Pancreas (tissue), 10 donors: ENCODE measurements at regions not wholly inside any gene's neighbourhood (a gene's known extent, or its start where the extent isn't known, plus 50 kb on each side); places are given as distances from the start of the nearest gene placed in this dataset.
A peak's percentile ranks its signal among the peaks of the same experiment; 100 is the strongest.

Experiments
- ATAC-seq, 4 donors: fragments of 200-7000 bp; cut with Tn5 transposase; one replicate each; pipeline versions ENCODE4 v1.8.0 to v1.9.1; 2020; ENCODE audit warnings: mild to moderate bottlenecking in 4 of 4, moderate library complexity in 4 of 4
- DNase-seq, 6 donors: peaks; one replicate each; pipeline ENCODE4 v3.0.0-alpha.2; 2020
- FAIRE-seq: peaks from 2 replicates; lab custom pipeline; 2012; peaks lifted over from hg19 to GRCh38; lab: Jason Lieb, UNC
- H3K27ac ChIP-seq, 4 donors: fragments of 200-600 bp; sonication (generic); 1 replicate in 3 of 4; 2 replicates in 1 of 4; pipeline versions ENCODE4 v1.5.0 to v1.8.0; 2020
- H3K27me3 ChIP-seq, 4 donors: fragments of 200-600 bp; one replicate each; pipeline ENCODE4 v1.8.0; 2021
- H3K36me3 ChIP-seq, 3 donors: fragments of 200-600 bp; sonication (generic) in 1 of 3; one replicate each; pipeline versions ENCODE4 v1.5.0 to v1.8.0; 2020 to 2021
- H3K4me1 ChIP-seq, 3 donors: fragments of 200-600 bp; one replicate each; pipeline ENCODE4 v1.8.0; 2021
- H3K4me3 ChIP-seq, 4 donors: fragments of 200-600 bp; sonication (generic) in 2 of 4; one replicate each; pipeline versions ENCODE4 v1.5.0 to v1.8.0; 2020 to 2021
- H3K9me3 ChIP-seq, 4 donors: fragments of 200-600 bp; one replicate each; pipeline ENCODE4 v1.8.0; 2021
- WGBS, 2 donors: extraction: QIAGEN DNeasy Blood & Tissue Kit; methylation state at CpG; one replicate each; pipeline ENCODE4 v1.1.7; 2013; 5-methylcytosine and 5-hydroxymethylcytosine counted together
- intact Hi-C, 3 donors: fragments of 100-400 bp; cut with DNase I; formaldehyde crosslinking; loops; one replicate each; pipeline versions ENCODE4 v1.11.1 to v1.14.2; 2022
- TF ChIP-seq, protein P1 (sequence below), 4 donors: fragments of 200-600 bp; sonication (generic) in 3 of 4; IDR thresholded peaks; one replicate each; pipeline versions ENCODE4 v1.5.0 to v1.8.0; 2021; ENCODE audit warnings: antibody characterized with exemption in 4 of 4
- donor health status: healthy with polysubstance abuse.
- donor health status: DM: no; HTN: no; CAD: no; lungs with moderate emphysema.
- donor health status: DM: no; HTN: no; CAD: no.
- donor health status: control.
- donor health status: control.
- donor health status: Bipolar disorder and iron deficiency.
- donor health status: DM: yes; HTN: yes; CAD: no.
- donor health status: DM: no; HTN: no; CAD: no.
- donor health status: DM: no; HTN: no; CAD: no.
- donor health status: DM: yes; HTN: yes; CAD: no.

GRCh38 chr22:48639021-48639795 is 1188.5 kb downstream of the BRD1 start:
- intact Hi-C loops: no loop called here
- no peak for ATAC-seq
- no peak for FAIRE-seq

DNA sequence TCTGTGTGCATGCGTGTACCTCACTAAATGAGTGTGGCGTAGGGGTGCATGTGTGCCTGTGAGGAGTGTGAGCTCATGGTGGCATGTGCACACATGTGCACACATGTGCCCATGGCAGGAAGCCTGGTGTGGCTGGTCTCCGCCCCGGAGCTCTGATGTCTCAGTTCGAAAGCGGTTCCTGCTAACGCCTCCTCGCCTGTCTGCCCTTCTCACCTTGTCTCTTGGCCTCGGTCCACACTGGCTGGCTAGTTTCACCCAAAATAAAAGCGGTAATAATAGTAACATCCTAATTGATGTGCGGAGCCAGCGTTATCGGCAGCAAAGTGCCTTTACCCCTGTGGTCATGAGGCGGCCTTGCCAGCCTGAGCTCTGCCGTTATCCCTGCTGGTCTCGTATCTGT is 1190.4 kb downstream of the BRD1 start:
- intact Hi-C loops: no loop called here
- Histone ChIP-seq H3K9me3 (no peaks in the 10 kb centered on the region), H3K4me3 (no peak overlapping the region), H3K27ac (no peak overlapping the region), H3K4me1 (no peaks in the 10 kb centered on the region), H3K36me3 (no peaks in the 10 kb centered on the region), H3K27me3 (no peaks in the 10 kb centered on the region)
- ATAC-seq (no peak), DNase-seq (no peak), FAIRE-seq (no peak)
- TF ChIP-seq, protein P1, sequence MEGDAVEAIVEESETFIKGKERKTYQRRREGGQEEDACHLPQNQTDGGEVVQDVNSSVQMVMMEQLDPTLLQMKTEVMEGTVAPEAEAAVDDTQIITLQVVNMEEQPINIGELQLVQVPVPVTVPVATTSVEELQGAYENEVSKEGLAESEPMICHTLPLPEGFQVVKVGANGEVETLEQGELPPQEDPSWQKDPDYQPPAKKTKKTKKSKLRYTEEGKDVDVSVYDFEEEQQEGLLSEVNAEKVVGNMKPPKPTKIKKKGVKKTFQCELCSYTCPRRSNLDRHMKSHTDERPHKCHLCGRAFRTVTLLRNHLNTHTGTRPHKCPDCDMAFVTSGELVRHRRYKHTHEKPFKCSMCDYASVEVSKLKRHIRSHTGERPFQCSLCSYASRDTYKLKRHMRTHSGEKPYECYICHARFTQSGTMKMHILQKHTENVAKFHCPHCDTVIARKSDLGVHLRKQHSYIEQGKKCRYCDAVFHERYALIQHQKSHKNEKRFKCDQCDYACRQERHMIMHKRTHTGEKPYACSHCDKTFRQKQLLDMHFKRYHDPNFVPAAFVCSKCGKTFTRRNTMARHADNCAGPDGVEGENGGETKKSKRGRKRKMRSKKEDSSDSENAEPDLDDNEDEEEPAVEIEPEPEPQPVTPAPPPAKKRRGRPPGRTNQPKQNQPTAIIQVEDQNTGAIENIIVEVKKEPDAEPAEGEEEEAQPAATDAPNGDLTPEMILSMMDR (IDR thresholded peaks at IDR 0.05): no peak
- 87 to 90% methylated on average over 16 of the region's 16 CpGs for WGBS, 2 donors

More at GRCh38 chr22:48639021-48639795, 1188.5 kb downstream of the BRD1 start:
- Histone ChIP-seq H3K4me3 (no peak overlapping the region), H3K9me3 (no peaks in the 10 kb centered on the region), H3K36me3 (no peaks in the 10 kb centered on the region), H3K27me3 (no peaks in the 10 kb centered on the region), H3K4me1 (no peaks in the 10 kb centered on the region), H3K27ac (no peak overlapping the region)
- TF ChIP-seq, protein P1 (IDR thresholded peaks at IDR 0.05): no peak
- DNase-seq: peak in 1 of 6 donors; percentile 33
- 64 to 74% methylated on average over 19 of the region's 19 CpGs for WGBS, 2 donors

- FAIRE-seq: no peak
- intact Hi-C loops: no loop called here
- H3K27me3 ChIP-seq: no peaks in the 10 kb centered on the region
- DNase-seq: no peak
- no peaks in the 10 kb centered on the region for H3K36me3 ChIP-seq
- 88 to 92% methylated on average over 6 of the region's 6 CpGs for WGBS, 2 donors
- no peaks in the 10 kb centered on the region for H3K4me1 ChIP-seq
- no peak for ATAC-seq
- TF ChIP-seq, protein P1 (IDR thresholded peaks at IDR 0.05): no peak
- no peak overlapping the region for H3K27ac ChIP-seq
- H3K9me3 ChIP-seq: no peaks in the 10 kb centered on the region
- no peak overlapping the region for H3K4me3 ChIP-seq
These were observed 1190.9 kb downstream of the BRD1 start for GRCh38 chr22:48636746-48637145.

DNA sequence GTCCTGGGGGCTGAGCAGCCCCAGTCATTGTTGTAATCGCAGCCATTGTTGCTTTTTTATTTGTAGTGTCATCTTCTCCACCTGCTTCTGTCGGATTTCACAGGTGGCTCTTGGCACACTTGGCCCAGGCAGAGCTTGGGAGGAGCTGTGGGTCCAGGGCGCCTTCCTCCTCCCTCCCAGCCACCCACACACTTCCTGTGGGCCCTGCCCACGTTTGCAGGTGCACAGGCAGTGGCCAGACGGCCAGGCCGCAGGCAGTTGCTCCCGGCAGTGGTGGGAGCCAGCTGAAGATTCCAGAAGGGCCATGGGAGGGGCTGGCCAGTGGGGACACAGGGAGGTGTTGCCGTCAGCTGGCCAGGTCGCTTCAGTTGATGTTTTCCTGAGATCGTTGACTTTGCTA is 1191.9 kb downstream of the BRD1 start:
- H3K9me3 ChIP-seq: no peaks in the 10 kb centered on the region
- no peaks in the 10 kb centered on the region for H3K36me3 ChIP-seq
- H3K27ac ChIP-seq: no peak overlapping the region
- H3K27me3 ChIP-seq: no peaks in the 10 kb centered on the region
- DNase-seq: peak in 2 of 6 donors; percentile 19 to 73
- ATAC-seq: peak in 2 of 4 donors; percentile 43 to 88
- intact Hi-C loops: no loop called here
- TF ChIP-seq, protein P1 (IDR thresholded peaks at IDR 0.05): no peak
- H3K4me1 ChIP-seq: no peaks in the 10 kb centered on the region
- no peak overlapping the region for H3K4me3 ChIP-seq
- 21 to 22% methylated on average over 10 of the region's 10 CpGs for WGBS, 2 donors
- FAIRE-seq: no peak

- intact Hi-C loops: no loop called here
These were observed 1192.6 kb downstream of the BRD1 start for GRCh38 chr22:48635031-48635430.

More at GRCh38 chr22:48635031-48635430, 1192.6 kb downstream of the BRD1 start:
- Histone ChIP-seq H3K36me3 (no peaks in the 10 kb centered on the region), H3K4me1 (no peaks in the 10 kb centered on the region), H3K4me3 (no peak overlapping the region), H3K9me3 (no peaks in the 10 kb centered on the region), H3K27me3 (no peaks in the 10 kb centered on the region), H3K27ac (no peak overlapping the region)
- no peak for FAIRE-seq
- DNase-seq: no peak
- ATAC-seq: no peak
- WGBS, 2 donors: 68 to 89% methylated on average over 11 to 12 of the region's 12 CpGs
- TF ChIP-seq, protein P1 (IDR thresholded peaks at IDR 0.05): no peak
